Mucosa of descending colon (tissue), 3 donors: ENCODE measurements at regions not wholly inside any gene's neighbourhood (a gene's known extent, or its start where the extent isn't known, plus 50 kb on each side); places are given as distances from the start of the nearest gene placed in this dataset.
A peak's percentile ranks its signal among the peaks of the same experiment; 100 is the strongest.
"Not testable (repeated sequence)": the region's sequence is repeated elsewhere in the genome, so short reads cannot be mapped to it uniquely, and the experiment has no call there.

Experiments used
- ATAC-seq: fragments of 200-7000 bp; cut with Tn5 transposase; one replicate; pipeline ENCODE4 v1.9.1; 2020; ENCODE audit warnings: mild to moderate bottlenecking, moderate library complexity
- DNase-seq, 3 donors: peaks; one replicate each; pipeline ENCODE4 v3.0.0-alpha.2; 2020
- H3K36me3 ChIP-seq: fragments of 200-600 bp; one replicate; pipeline ENCODE4 v1.8.0; 2021; ENCODE audit warnings: low read depth, mild to moderate bottlenecking
- H3K4me1 ChIP-seq: fragments of 200-600 bp; one replicate; pipeline ENCODE4 v1.8.0; 2021; ENCODE audit warnings: low read depth, mild to moderate bottlenecking
- H3K4me3 ChIP-seq: fragments of 200-600 bp; one replicate; pipeline ENCODE4 v1.8.0; 2021; ENCODE audit warnings: mild to moderate bottlenecking
- H3K9me3 ChIP-seq: fragments of 200-600 bp; one replicate; pipeline ENCODE4 v1.8.0; 2021; ENCODE audit warnings: mild to moderate bottlenecking
- intact Hi-C, 2 donors: fragments of 100-400 bp; cut with DNase I in 1 of 2; cut with micrococcal nuclease in 1 of 2; formaldehyde crosslinking; loops; one replicate each; pipeline versions ENCODE4 v1.11.0 to v1.11.1; 2022; cut with DNase I, micrococcal nuclease
- donor health status: DM: no; HTN: no; CAD: no; lungs with moderate emphysema.
- donor health status: DM: no; HTN: no; CAD: no.
- donor health status: DM: no; HTN: yes; CAD: no.

DNA sequence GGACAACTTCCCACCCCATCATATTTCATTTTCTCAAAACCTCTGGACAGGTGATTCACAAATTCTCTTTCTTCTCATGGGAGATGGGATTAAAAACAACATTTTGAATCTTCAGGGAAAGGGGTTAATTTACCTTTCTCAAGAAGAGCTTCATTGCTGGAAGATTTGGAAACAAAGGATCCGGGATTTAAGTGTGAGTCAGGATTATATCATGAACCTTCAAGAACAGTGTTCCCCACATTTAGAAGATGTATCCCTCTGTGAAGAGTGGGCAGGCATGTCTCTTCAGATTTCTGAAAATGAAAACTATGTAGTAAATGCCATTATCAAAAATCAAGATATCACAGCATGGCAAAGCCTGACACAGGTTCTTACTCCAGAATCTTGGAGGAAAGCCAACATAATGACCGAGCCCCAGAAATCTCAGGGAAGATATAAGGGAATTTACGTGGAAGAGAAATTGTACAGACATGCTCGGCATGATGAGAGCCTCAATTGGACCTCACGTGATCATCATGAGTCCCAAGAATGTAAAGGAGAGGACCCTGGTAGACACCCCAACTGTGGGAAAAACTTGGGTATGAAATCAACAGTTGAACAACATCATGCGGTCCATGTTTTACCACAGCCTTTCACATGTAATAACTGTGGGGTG lies 99.5 kb upstream of the GPR39 start:
- DNase-seq, intact Hi-C loops, H3K36me3 ChIP-seq, ATAC-seq, H3K4me1 ChIP-seq, H3K4me3 ChIP-seq, H3K9me3 ChIP-seq: not testable (repeated sequence)

DNA sequence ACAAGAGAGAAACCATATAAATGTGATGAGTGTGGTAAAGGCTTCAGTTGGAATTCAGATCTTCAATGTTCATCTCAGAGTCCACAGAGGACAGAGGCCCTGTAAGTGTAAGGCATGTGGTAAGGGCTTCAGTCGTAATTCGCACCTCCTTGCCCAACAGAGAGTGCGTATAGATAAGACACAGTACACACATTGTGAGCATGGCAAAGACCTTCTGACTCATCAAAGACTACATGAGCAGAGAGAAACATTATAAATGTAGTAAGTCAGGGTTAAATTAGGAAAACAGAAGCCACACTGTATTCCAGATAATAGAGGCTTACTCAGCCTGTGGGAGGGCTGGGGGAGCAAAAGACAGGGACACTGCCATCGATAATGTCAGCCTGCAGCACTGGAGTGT lies 98.1 kb upstream of the GPR39 start:
- H3K36me3 ChIP-seq, H3K4me3 ChIP-seq, intact Hi-C loops, ATAC-seq, H3K4me1 ChIP-seq, H3K9me3 ChIP-seq, DNase-seq: not testable (repeated sequence)

DNA sequence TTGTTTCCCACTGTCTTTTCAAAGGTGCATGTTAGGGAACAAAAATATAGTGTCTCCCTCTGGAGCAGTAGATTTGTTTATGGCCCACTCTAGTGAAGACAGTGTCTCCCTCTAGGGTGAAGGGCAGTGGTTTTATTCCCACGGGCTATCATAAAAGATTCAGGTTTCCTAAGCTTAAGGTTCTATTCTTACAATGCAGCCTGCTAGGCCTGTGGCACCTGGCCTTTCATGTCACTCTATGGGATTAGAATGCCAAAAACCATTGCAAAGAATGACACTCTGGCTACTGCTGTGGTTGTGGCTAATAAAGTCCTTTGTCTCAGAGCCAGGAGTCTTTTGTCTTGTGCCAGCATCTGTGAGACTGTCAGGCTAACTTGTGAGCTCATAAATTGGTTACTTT lies 92.6 kb upstream of the GPR39 start:
- H3K4me3 ChIP-seq, H3K9me3 ChIP-seq, DNase-seq, H3K4me1 ChIP-seq, H3K36me3 ChIP-seq, ATAC-seq, intact Hi-C loops: not testable (repeated sequence)

DNA sequence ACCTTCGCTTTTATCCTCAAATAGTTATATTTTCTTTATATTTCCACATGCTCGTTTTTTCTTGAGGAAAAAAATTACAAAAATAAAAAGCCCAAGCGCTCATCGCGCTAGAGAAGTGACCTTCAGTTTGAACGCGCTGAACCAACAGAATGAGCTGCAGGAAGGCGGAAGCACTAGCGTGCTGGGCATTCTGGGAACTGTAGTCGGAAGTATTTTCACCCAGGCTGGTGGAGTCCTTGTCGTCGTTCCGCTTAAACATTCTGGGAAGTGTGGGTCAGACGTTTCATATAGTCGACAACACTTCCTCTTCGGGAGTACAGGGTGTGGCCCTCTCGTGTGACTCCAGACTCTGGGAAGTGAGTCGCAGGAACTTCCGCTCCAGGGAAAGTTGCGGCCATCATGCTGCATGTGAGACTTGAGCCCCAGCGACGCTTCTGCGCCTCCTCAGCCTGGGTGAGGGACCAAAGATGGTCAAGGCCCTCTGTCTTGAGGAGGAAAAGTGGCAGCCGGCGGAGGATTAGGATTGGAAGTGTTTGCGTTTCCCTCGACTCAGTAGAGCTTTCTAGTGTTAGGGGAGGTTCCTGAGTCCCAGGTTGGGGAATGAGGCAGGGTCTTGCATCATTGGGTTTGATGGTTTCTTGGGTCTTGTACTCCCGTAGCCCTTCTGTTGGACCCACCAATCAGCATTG lies 84.1 kb upstream of the GPR39 start:
- H3K4me3 ChIP-seq, H3K4me1 ChIP-seq, ATAC-seq, H3K36me3 ChIP-seq, H3K9me3 ChIP-seq, intact Hi-C loops: not testable (repeated sequence)
- peak in 1 of 3 donors; percentile 14 for DNase-seq

DNA sequence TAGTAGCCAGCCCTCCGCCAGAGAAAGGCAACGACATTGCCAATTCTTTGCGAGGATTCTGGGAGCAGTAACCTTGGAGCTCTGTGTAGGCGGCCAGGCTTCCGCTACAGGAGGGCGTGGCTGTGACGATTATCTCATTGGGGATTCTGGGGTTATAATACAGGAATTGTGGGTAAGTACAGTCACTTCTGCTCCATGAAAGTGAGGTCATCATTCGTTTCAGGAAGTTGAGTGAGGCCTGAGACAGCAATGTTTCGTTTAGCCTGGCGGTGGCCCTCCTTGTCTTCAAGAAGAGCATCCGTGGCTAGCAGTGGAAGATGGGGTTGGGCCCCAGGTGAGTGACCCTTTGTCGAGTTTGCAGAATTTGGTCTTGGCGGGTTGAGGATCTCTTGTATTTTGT lies 79.5 kb upstream of the GPR39 start:
- H3K9me3 ChIP-seq, H3K4me3 ChIP-seq, H3K36me3 ChIP-seq, H3K4me1 ChIP-seq, intact Hi-C loops, DNase-seq, ATAC-seq: not testable (repeated sequence)

DNA sequence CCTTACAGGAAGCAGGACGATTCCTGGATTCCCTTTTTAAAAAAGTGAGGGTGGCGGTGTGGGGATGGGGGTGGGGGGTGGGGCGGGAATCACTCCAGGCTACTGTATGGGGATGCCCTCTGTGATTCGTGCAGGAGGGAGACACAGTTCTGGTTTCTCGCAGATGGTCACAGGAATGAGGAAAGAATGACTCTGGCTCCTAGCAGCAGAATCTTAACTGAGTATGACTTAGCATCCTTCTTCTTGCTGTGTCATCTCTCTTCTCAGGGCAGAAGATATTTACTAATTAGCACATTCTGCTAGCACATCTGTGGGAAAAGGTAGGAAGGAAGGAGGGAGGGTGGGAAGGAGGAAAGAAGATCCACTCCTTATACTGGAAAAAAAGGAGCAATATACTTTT lies 78.8 kb upstream of the GPR39 start:
- ATAC-seq, H3K36me3 ChIP-seq, intact Hi-C loops, H3K4me3 ChIP-seq, H3K4me1 ChIP-seq, DNase-seq, H3K9me3 ChIP-seq: not testable (repeated sequence)

DNA sequence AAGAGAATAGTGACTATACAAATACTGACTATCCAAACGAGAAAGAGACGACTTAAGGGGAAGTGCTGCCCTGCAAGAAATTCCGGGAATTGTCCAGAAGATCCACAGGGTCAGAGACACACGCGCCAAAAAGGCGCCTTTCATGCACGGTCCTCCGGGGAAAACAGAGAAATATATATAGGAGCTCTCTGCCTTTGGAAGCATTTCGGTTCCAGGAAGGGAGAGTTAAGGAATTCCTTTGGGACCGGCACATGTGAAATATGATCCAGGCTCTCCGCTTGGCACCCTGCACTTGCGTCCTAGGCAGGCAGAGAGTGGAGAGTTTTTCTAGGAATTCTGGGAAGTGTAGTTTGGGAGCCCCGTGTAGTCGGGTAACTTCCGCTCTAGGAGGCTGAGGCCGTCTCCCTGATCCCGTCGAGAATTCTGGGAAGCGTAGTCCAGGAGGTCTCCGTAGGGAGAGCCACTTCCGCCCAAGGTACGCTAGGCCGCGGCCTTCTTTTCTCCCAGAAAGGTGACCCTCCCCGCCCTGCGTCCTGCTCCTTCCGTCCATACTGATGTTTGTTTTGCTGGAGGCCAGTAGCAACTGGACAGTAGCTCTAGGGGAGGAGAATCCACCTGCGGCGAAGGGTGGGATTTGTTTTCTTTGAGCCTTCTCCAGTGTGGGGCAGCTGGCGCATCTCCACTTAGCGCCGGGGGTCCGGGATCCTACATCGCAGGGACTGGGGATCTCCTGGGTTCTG lies 69.4 kb upstream of the GPR39 start:
- H3K36me3 ChIP-seq, H3K4me1 ChIP-seq, H3K9me3 ChIP-seq, intact Hi-C loops: not testable (repeated sequence)
- peak overlapping the region; percentile 6 for H3K4me3 ChIP-seq
- peak; percentile 100 for ATAC-seq
- DNase-seq, result peak; percentile 82 to 86 (median 83)

DNA sequence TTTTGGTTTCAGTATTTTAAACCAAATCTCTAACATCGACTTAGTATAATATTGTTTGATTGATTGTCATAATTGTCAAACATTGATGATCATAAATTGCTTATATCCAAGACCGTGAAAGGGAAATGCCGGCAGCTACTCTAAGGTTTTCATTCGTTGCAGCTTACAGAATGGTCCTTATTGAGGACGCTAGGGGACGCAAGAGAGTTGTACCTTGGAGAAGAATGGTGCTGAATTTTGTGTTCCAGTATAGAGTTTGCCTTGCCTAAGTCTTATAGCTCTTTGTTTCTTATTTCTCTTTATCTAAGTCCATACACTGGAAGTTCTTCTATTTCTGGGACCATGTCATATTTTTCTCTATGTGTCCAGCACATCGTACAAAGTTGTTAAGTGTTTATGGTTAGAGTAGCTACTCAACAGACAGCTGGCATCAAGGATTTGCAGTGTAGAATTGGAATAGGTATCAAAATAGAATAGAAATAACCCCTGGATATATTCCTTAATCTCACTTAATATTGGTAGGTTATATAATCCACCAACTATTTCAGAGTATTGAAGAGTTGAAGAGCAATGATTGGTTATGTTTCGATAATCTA lies 67.4 kb upstream of the GPR39 start:
- ATAC-seq (peak; percentile 42), DNase-seq (peak in 1 of 3 donors; percentile 82)
- intact Hi-C loops, result not testable (repeated sequence)

DNA sequence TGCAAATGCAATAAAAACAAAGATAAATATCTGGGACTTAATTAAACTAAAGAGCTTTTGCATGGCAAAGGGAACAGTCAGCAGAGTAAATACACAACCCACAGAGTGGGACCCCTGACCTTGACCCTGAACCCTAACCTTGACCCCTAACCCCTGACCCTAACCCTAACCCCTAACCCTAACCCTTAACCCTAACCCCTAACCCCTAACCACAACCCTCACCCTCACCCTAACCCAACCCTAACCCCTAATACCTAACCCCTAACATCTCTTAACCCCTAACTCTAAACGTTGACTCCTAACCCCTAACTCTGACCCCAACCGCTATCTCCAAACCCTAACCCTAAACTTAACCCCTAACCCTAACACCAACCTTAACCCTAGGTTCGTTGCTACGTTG lies 64.9 kb upstream of the GPR39 start:
- intact Hi-C loops, result loop anchor here in 1 of 2 donors (5.0 kb wide), 1 partner anchor 66 kb away; the partner anchor contains the start of gene GPR39
- not testable (repeated sequence) for H3K4me3 ChIP-seq, ATAC-seq, H3K36me3 ChIP-seq, DNase-seq, H3K9me3 ChIP-seq, H3K4me1 ChIP-seq

More for the DNA sequence above, 67.4 kb upstream of the GPR39 start:
- H3K4me1 ChIP-seq, H3K36me3 ChIP-seq, H3K9me3 ChIP-seq, H3K4me3 ChIP-seq: not testable (repeated sequence)

DNA sequence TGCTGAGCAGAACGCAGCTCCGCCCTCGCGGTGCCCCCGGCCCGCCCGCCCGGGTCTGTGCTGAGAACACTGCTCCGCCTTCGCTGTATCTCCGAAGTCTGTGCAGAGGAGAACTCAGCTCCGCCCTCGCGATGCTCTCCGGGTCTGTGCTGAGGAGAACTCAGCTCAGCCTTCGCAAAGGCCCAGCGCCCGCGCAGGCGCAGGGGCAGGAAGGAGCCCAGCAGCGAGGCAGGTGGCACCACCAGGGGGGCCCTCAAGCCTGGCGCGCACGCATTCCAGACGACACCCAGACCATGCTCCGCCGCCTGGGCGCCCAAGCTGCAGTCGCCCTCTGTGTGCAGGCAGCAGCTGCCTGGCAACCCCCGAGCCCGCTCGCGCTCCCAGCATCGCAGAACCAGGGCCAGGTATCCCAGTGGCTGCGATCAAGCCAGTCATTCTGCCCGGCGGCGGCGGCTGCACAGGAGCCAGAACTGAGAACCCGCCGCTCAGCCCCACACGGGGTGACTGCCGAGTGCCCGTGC lies 64.1 kb upstream of the GPR39 start:
- intact Hi-C loops, result loop anchor here in 1 of 2 donors (5.0 kb wide), 1 partner anchor 65 kb away; the partner anchor contains the start of gene GPR39
- DNase-seq (peak; percentile 55 to 83 (median 72)), ATAC-seq (peak; percentile 95)
- H3K9me3 ChIP-seq, H3K36me3 ChIP-seq, H3K4me1 ChIP-seq, H3K4me3 ChIP-seq: not testable (repeated sequence)

DNA sequence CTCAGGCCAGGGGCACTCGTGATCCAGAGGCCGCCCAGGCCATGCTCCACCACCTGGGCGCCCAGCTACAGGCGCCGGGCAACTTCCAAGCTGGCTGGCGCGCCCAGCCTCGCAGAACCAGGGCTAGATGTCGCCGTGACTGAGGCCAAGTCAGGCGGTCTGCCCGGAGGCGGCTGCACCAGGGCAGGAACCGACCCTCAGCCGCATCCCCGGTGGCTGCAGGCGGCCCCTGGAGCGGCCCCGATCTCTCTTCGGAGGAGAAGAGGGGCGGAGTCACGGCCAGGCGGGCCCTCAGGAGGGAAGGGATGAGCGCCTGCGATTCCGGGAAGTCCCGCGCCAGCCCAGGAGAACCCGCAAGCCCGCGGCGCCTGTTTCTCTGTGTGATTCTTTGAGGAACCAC lies 63.2 kb upstream of the GPR39 start:
- not testable (repeated sequence) for ATAC-seq, H3K4me1 ChIP-seq, H3K4me3 ChIP-seq, H3K9me3 ChIP-seq, H3K36me3 ChIP-seq
- intact Hi-C loops, result loop anchor here in 1 of 2 donors (5.0 kb wide), 1 partner anchor 64 kb away; the partner anchor contains the start of gene GPR39
- peak; percentile 54 to 68 (median 57) for DNase-seq

DNA sequence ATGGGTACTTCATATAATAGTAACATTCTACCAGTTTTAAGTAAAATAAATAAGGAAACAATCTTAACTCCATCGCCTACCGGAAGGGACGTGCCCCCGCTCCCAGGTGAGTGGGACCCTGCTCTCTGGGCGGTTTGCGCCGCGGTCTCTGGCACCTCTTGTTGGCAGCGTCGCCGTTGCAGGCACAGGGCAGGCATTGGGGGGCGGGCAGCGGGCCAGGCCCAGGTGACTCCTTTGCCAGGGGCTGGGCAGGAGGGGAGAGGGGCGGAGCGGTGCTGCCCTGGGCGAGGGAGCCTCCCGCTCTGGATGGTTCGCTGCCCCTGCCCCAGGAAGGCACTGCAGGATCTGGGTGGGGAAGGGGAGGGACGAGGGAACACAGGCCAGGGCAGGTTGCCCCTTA lies 55.6 kb upstream of the GPR39 start:
- intact Hi-C loops, H3K4me1 ChIP-seq, H3K36me3 ChIP-seq, H3K9me3 ChIP-seq, H3K4me3 ChIP-seq, ATAC-seq: not testable (repeated sequence)
- peak in 1 of 3 donors; percentile 56 for DNase-seq

DNA sequence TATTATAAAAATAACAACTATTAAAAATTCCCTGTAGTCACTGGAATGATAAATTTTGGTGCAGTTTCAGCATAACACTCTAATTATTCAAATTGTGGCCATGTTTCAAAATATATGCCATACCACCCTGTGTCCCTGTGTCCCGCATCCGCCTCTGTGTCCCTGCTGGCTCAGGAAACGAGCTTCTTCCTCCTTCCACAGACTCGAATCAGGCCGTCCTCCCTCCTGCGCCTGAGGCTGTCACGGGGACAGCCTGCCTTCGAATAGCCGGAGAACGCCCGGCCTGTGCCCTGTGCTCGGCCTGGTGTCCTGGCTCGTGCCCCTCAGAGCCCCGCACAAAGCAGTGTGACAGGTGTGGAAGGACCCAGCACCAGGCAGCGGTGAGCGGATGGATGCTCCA lies 55.1 kb upstream of the GPR39 start:
- ATAC-seq, H3K36me3 ChIP-seq, H3K4me3 ChIP-seq, H3K4me1 ChIP-seq, H3K9me3 ChIP-seq, intact Hi-C loops: not testable (repeated sequence)
- peak in 1 of 3 donors; percentile 27 for DNase-seq

DNA sequence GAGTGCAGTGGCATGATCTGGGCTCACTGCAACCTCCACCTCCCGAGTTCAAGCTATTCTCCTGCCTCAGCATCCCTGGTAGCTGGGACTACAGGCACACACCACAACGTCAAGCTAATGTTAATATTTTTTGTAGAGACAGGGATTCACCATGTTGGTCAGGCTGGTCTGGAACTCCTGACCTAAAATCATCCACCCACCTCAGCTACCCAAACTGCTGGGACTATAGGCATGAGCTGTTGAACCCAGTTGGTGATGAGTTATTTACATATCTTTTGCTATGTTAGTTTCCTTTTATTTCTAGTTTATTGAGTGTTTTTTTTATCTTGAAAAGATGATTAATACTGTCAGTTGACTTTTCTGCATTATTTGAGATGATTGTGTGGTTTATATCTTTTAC lies 53.3 kb upstream of the GPR39 start:
- intact Hi-C loops, H3K9me3 ChIP-seq, ATAC-seq, H3K4me3 ChIP-seq, DNase-seq, H3K36me3 ChIP-seq, H3K4me1 ChIP-seq: not testable (repeated sequence)
